ENCODE measurements at regions not wholly inside any gene's neighbourhood (a gene's known extent, or its start where the extent isn't known, plus 50 kb on each side); places are given as distances from the start of the nearest gene placed in this dataset.

- no peak for DNase-seq (ENCODE audit: low spot score)
- H2AFZ ChIP-seq: no peak overlapping the region
- H3K27ac ChIP-seq: no peak overlapping the region
- 40% methylated on average over 5 of the region's 5 CpGs for WGBS (ENCODE audit: low lambda C conversion rate, missing lambda C conversion rate)
- H3K27me3 ChIP-seq: no peaks in the 10 kb centered on the region
- H3K4me2 ChIP-seq: no peak overlapping the region
- no peak overlapping the region for H3K4me3 ChIP-seq
- no peaks in the 10 kb centered on the region for H4K20me1 ChIP-seq (ENCODE audit: insufficient read depth, poor library complexity, severe bottlenecking)
- peaks cover 5% of the 10 kb centered on the region for H3K4me1 ChIP-seq (ENCODE audit: insufficient read depth)
- no peak for TF ChIP-seq CTCF (IDR thresholded peaks at IDR 0.05; ENCODE audit: poor library complexity)
- TF ChIP-seq EZH2 (IDR thresholded peaks at IDR 0.05; ENCODE audit: borderline replicate concordance): no peak
- no peak for TF ChIP-seq EZH2phosphoT487 (IDR thresholded peaks at IDR 0.05; ENCODE audit: low read depth, severe bottlenecking, unreplicated experiment)
- no peaks in the 10 kb centered on the region for H3K79me2 ChIP-seq
- no peaks in the 10 kb centered on the region for H3K36me3 ChIP-seq (replicated peaks; ENCODE audit: insufficient read depth, low read depth)
- H3K9me2 ChIP-seq (replicated peaks; ENCODE audit: insufficient read depth): no peaks in the 10 kb centered on the region
- H3K9me3 ChIP-seq (ENCODE audit: low read depth): no peaks in the 10 kb centered on the region
Observed at GRCh38 chr6:91075244-91075976, 488.5 kb upstream of the MAP3K7 start.

- Histone ChIP-seq H3K9me2 (replicated peaks; ENCODE audit: insufficient read depth) (no peaks in the 10 kb centered on the region), H3K27ac (no peak overlapping the region), H3K36me3 (replicated peaks; ENCODE audit: insufficient read depth, low read depth) (no peaks in the 10 kb centered on the region), H2AFZ (no peak overlapping the region), H3K9me3 (ENCODE audit: low read depth) (no peaks in the 10 kb centered on the region), H3K4me2 (no peak overlapping the region), H3K4me3 (no peak overlapping the region), H3K79me2 (no peaks in the 10 kb centered on the region), H4K20me1 (ENCODE audit: insufficient read depth, poor library complexity, severe bottlenecking) (no peaks in the 10 kb centered on the region), H3K4me1 (ENCODE audit: insufficient read depth) (no peaks in the 10 kb centered on the region), H3K27me3 (no peaks in the 10 kb centered on the region)
- TF ChIP-seq EZH2 (IDR thresholded peaks at IDR 0.05; ENCODE audit: borderline replicate concordance) (no peak), CTCF (IDR thresholded peaks at IDR 0.05; ENCODE audit: poor library complexity) (no peak), EZH2phosphoT487 (IDR thresholded peaks at IDR 0.05; ENCODE audit: low read depth, severe bottlenecking, unreplicated experiment) (no peak)
- WGBS (ENCODE audit: low lambda C conversion rate, missing lambda C conversion rate): 100% methylated on average over 1 of the region's 1 CpG
- DNase-seq (ENCODE audit: low spot score): no peak
Observed at GRCh38 chr6:91063362-91063761, 476.5 kb upstream of the MAP3K7 start.

GRCh38 chr6:91057689-91058088 is 470.8 kb upstream of the MAP3K7 start:
- H3K9me2 ChIP-seq (replicated peaks; ENCODE audit: insufficient read depth): no peaks in the 10 kb centered on the region
- no peaks in the 10 kb centered on the region for H3K4me1 ChIP-seq (ENCODE audit: insufficient read depth)
- H4K20me1 ChIP-seq (ENCODE audit: insufficient read depth, poor library complexity, severe bottlenecking): no peaks in the 10 kb centered on the region
- no peaks in the 10 kb centered on the region for H3K9me3 ChIP-seq (ENCODE audit: low read depth)
- H3K4me2 ChIP-seq: no peak overlapping the region
- H3K27me3 ChIP-seq: no peaks in the 10 kb centered on the region
- no peak overlapping the region for H2AFZ ChIP-seq
- no peaks in the 10 kb centered on the region for H3K36me3 ChIP-seq (replicated peaks; ENCODE audit: insufficient read depth, low read depth)
- no CpG with 5 or more reads among the region's 1 CpG for WGBS (ENCODE audit: low lambda C conversion rate, missing lambda C conversion rate)
- TF ChIP-seq CTCF (IDR thresholded peaks at IDR 0.05; ENCODE audit: poor library complexity) (no peak), EZH2 (IDR thresholded peaks at IDR 0.05; ENCODE audit: borderline replicate concordance) (no peak), EZH2phosphoT487 (IDR thresholded peaks at IDR 0.05; ENCODE audit: low read depth, severe bottlenecking, unreplicated experiment) (no peak)
- H3K27ac ChIP-seq: no peak overlapping the region
- no peak for DNase-seq (ENCODE audit: low spot score)
- H3K79me2 ChIP-seq: no peaks in the 10 kb centered on the region
- H3K4me3 ChIP-seq: no peak overlapping the region

Measured in hepatocyte (in vitro differentiated cells).